ENCODE measurements at regions not wholly inside any gene's neighbourhood (a gene's known extent, or its start where the extent isn't known, plus 50 kb on each side); places are given as distances from the start of the nearest gene placed in this dataset.

- no TSS peak for BruUV-seq (replicated peaks)
- Histone ChIP-seq H2AFZ (replicated peaks; ENCODE audit: low read length, poor library complexity) (no peak overlapping the region), H4K91ac (ENCODE audit: insufficient read depth, low read depth, low read length) (no peak overlapping the region), H2BK15ac (ENCODE audit: low read depth, low read length) (no peak overlapping the region), H3K27ac (ENCODE audit: insufficient read depth, low read length) (no peak overlapping the region), H3K18ac (ENCODE audit: low read depth, low read length) (no peak overlapping the region), H3K14ac (replicated peaks; ENCODE audit: low read depth, low read length) (no peak overlapping the region), H2AK9ac (replicated peaks; ENCODE audit: low read depth, low read length, poor library complexity) (no peak overlapping the region), H3K4ac (ENCODE audit: low read depth, low read length) (no peak overlapping the region), H3K9me1 (ENCODE audit: insufficient read depth, low read length) (no peaks in the 10 kb centered on the region), H2BK20ac (ENCODE audit: low read depth, low read length) (no peak overlapping the region), H4K20me1 (ENCODE audit: insufficient read depth, low read length) (no peaks in the 10 kb centered on the region), H3K9ac (ENCODE audit: low read depth, low read length) (no peak overlapping the region), H2BK120ac (ENCODE audit: low read depth, low read length) (no peak overlapping the region), H3K4me1 (ENCODE audit: control insufficient read depth, insufficient read depth, low read length) (peaks cover 1% of the 10 kb centered on the region), H3K23ac (ENCODE audit: low read depth, low read length) (no peak overlapping the region), H2AK5ac (ENCODE audit: low read depth, low read length) (no peak overlapping the region), H3K56ac (ENCODE audit: extremely low read depth, insufficient read depth, low read length) (no peak overlapping the region), H3K36me3 (ENCODE audit: control insufficient read depth, insufficient read depth, low read length) (no peaks in the 10 kb centered on the region), H4K8ac (ENCODE audit: low read depth in 2 of 2, low read length in 2 of 2) (no peak overlapping the region), H3K27me3 (ENCODE audit: control insufficient read depth, insufficient read depth, low read length) (no peaks in the 10 kb centered on the region; the same call in 1 of the 2 replicates), H3K4me2 (ENCODE audit: low read depth, low read length) (no peak overlapping the region), H3K4me3 (ENCODE audit: insufficient read depth, low read depth, low read length) (no peak overlapping the region), H2BK5ac (ENCODE audit: low read depth, low read length, poor library complexity, severe bottlenecking) (no peak overlapping the region), H3K9me3 (ENCODE audit: control insufficient read depth, insufficient read depth, low read length) (no peaks in the 10 kb centered on the region), H4K5ac (ENCODE audit: low read depth, low read length) (no peak overlapping the region), H3K79me1 (ENCODE audit: low read depth in 1 of 2, low read length in 2 of 2) (no peaks in the 10 kb centered on the region)
- ATAC-seq (ENCODE audit: low read depth): peak; percentile 63
- POLR2A ChIA-PET (ENCODE audit: unreplicated experiment): no interaction called here
- peak; percentile 55 for DNase-seq
- dilution Hi-C loops (cut with HindIII; ENCODE audit: low sequenced_read_pairs, unreplicated experiment) (no loop called here), in situ Hi-C loops (cut with MboI; ENCODE audit: low sequenced_read_pairs) (no loop called here), intact Hi-C loops (cut with micrococcal nuclease) (no loop called here)
- no CpG with 5 or more reads among the region's 4 CpGs for WGBS, 2 experiments (ENCODE audit: extremely low coverage in 2 of 2, insufficient read length in 1 of 2)
- no peak for TF ChIP-seq SMC3 (IDR thresholded peaks at IDR 0.05; ENCODE audit: low read depth, low read length)
- TF ChIP-seq NFE2L2 (IDR thresholded peaks at IDR 0.05; ENCODE audit: low read depth, low read length): peak; percentile 48; the same call in 1 of the 2 replicates
- TF ChIP-seq POLR2A (IDR thresholded peaks at IDR 0.05; ENCODE audit: low read depth, low read length): no peak
- no peak for TF ChIP-seq MAFK (IDR thresholded peaks at IDR 0.05; ENCODE audit: low read depth, low read length)
- TF ChIP-seq CHD1 (IDR thresholded peaks at IDR 0.05; ENCODE audit: low read depth, low read length): no peak
- TF ChIP-seq CTCF (conservative IDR thresholded peaks at IDR 0.05; ENCODE audit: low read depth, low read length): no peak
- CTCF ChIA-PET: interaction anchor here (0.7 kb wide), 1 partner anchor 9 kb away, joined by 5 read pairs; no protein-coding TSS in a partner anchor
Measured at GRCh38 chr3:98702166-98702565, 61.0 kb upstream of the ST3GAL6 start.
